Astrocyte of the spinal cord (primary cell): ENCODE measurements at regions not wholly inside any gene's neighbourhood (a gene's known extent, or its start where the extent isn't known, plus 50 kb on each side); places are given as distances from the start of the nearest gene placed in this dataset.
A peak's percentile ranks its signal among the peaks of the same experiment; 100 is the strongest.

ENCODE experiments used
- DNase-seq: peaks from one replicate; pipeline ENCODE4 v3.0.0; 2011; ENCODE audit warnings: low read depth, low spot score
- H3K4me3 ChIP-seq: 2 replicates; pipeline ENCODE4 v1.5.1; 2011; ENCODE audit warnings: low read depth, mild to moderate bottlenecking, low read length, moderate library complexity
- in situ Hi-C: cut with HindIII; loops from 2 replicates; pipeline ENCODE4 v1.10.0; 2017; ENCODE audit warnings: low sequenced_read_pairs
- TF ChIP-seq, protein P1 (sequence below): IDR thresholded peaks from 2 replicates; pipeline ENCODE4 v1.5.1; 2012; ENCODE audit warnings: low read depth, mild to moderate bottlenecking, low read length, inconsistent platforms

- in situ Hi-C loops: no loop called here
- H3K4me3 ChIP-seq: no peak overlapping the region
- DNase-seq: peak; percentile 47
- TF ChIP-seq, protein P1, sequence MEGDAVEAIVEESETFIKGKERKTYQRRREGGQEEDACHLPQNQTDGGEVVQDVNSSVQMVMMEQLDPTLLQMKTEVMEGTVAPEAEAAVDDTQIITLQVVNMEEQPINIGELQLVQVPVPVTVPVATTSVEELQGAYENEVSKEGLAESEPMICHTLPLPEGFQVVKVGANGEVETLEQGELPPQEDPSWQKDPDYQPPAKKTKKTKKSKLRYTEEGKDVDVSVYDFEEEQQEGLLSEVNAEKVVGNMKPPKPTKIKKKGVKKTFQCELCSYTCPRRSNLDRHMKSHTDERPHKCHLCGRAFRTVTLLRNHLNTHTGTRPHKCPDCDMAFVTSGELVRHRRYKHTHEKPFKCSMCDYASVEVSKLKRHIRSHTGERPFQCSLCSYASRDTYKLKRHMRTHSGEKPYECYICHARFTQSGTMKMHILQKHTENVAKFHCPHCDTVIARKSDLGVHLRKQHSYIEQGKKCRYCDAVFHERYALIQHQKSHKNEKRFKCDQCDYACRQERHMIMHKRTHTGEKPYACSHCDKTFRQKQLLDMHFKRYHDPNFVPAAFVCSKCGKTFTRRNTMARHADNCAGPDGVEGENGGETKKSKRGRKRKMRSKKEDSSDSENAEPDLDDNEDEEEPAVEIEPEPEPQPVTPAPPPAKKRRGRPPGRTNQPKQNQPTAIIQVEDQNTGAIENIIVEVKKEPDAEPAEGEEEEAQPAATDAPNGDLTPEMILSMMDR: no peak
These were observed 326.9 kb upstream of the SLIT2 start for GRCh38 chr4:19924761-19925160.

- TF ChIP-seq, protein P1: no peak
- H3K4me3 ChIP-seq: no peak overlapping the region
- in situ Hi-C loops: no loop called here
- no peak for DNase-seq
These were observed 336.4 kb upstream of the SLIT2 start for GRCh38 chr4:19915276-19915675.

- in situ Hi-C loops: no loop called here
- TF ChIP-seq, protein P1: no peak
- DNase-seq: no peak
- no peak overlapping the region for H3K4me3 ChIP-seq
These were observed 338.1 kb upstream of the SLIT2 start for GRCh38 chr4:19913650-19914049.

DNA sequence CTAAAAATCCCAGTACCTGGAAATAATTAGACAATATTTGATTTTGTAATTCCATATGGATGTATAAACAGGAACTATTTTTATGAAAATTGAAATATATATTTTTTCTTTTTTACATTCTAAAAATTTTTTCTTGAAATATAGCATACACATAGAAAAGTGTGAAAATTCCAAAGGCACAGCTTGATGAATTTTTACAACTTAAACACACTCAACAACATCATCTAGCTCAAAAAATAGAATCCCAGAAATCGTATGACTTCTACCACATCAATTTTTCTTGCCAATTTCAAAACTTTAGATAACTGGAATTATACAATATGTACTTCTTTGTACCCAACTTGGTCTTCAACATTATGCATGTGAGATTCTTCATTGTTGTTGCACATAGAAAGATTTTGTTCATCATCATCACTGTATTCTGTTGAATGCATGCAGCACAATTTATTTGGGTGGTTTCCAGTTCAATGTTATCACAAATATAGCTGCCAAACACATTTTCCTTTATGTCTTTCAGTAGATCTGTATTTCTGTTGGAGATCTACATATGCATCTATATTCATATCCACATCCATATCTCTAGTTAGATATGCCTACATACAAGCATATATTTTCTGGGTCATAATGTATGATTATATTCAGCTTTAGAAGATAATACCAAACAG lies 340.7 kb upstream of the SLIT2 start:
- DNase-seq: no peak
- TF ChIP-seq, protein P1: no peak
- in situ Hi-C loops: no loop called here
- no peak overlapping the region for H3K4me3 ChIP-seq

- no peak for DNase-seq
- no peak overlapping the region for H3K4me3 ChIP-seq
- in situ Hi-C loops: no loop called here
- TF ChIP-seq, protein P1: no peak
These were observed 346.7 kb upstream of the SLIT2 start for GRCh38 chr4:19905024-19905423.

DNA sequence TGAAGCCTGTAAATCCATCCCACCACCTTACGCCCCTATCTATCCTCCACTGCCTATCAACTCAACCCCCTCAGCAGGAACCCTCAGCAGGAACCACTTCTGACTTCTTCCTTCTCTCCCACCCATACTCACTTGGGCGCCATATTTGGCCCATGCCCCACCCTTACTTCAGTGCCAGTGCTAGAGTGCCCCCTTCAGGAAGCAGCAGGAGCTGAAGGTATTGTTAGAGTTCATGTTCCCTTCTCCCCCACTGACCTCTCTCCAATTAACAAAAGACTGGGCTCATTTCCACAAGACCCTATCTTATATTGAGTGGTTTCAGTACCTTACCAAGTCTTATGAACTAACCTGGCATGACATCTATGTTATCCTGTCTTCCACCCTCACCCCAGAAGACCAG lies 363.1 kb upstream of the SLIT2 start:
- in situ Hi-C loops: no loop called here
- TF ChIP-seq, protein P1: no peak
- H3K4me3 ChIP-seq: no peak overlapping the region
- DNase-seq: no peak
